ENCODE measurements at regions not wholly inside any gene's neighbourhood (a gene's known extent, or its start where the extent isn't known, plus 50 kb on each side); places are given as distances from the start of the nearest gene placed in this dataset.

DNA sequence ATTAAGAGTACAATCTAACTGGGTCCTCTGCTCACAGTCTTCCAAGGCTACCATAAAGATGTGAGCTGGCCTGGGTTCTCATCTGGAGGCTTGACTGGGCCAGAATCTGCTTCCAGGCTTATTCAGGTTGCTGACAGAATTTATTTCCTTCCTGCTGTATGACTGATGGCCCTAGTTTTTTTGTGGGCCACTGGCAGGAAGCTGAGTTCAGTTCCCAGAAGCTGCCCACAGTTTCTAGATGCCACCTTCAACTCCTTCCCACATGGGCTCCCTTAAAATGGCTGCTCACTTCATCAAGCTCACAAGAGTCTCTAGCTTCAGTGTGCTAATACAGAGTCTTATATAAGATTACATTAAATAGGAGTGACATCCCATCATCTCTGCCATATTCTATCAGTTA, 121.7 kb upstream of the CAND1 start:
- TF ChIP-seq CEBPB (tag; IDR thresholded peaks at IDR 0.05) (no peak), ZNF282 (CRISPR knock-in tag; IDR thresholded peaks at IDR 0.05) (no peak), ZNF140 (CRISPR knock-in tag; IDR thresholded peaks at IDR 0.05) (no peak), ZBTB8A (IDR thresholded peaks at IDR 0.05; ENCODE audit: partially characterized antibody) (no peak), ZNF431 (CRISPR knock-in tag; IDR thresholded peaks at IDR 0.05) (no peak), SIN3A (IDR thresholded peaks at IDR 0.05; ENCODE audit: borderline replicate concordance in 2 of 2, control insufficient read depth in 1 of 2, low read depth in 2 of 2, low read length in 2 of 2) (no peak), TCF3 (CRISPR knock-in tag; IDR thresholded peaks at IDR 0.05) (no peak), EGR1 (conservative IDR thresholded peaks at IDR 0.05) (no peak), PTBP1 (IDR thresholded peaks at IDR 0.05; ENCODE audit: low read depth, low read length) (no peak), ZNF354B (CRISPR knock-in tag; IDR thresholded peaks at IDR 0.05) (no peak), MAZ (CRISPR knock-in tag; conservative IDR thresholded peaks at IDR 0.05 in 1 of 2, IDR thresholded peaks at IDR 0.05 in 1 of 2) (no peak), ZNF316 (IDR thresholded peaks at IDR 0.05) (no peak)
- TF ChIP-seq, protein P1, sequence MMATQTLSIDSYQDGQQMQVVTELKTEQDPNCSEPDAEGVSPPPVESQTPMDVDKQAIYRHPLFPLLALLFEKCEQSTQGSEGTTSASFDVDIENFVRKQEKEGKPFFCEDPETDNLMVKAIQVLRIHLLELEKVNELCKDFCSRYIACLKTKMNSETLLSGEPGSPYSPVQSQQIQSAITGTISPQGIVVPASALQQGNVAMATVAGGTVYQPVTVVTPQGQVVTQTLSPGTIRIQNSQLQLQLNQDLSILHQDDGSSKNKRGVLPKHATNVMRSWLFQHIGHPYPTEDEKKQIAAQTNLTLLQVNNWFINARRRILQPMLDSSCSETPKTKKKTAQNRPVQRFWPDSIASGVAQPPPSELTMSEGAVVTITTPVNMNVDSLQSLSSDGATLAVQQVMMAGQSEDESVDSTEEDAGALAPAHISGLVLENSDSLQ (IDR thresholded peaks at IDR 0.05): no peak
- TF ChIP-seq, protein P2, sequence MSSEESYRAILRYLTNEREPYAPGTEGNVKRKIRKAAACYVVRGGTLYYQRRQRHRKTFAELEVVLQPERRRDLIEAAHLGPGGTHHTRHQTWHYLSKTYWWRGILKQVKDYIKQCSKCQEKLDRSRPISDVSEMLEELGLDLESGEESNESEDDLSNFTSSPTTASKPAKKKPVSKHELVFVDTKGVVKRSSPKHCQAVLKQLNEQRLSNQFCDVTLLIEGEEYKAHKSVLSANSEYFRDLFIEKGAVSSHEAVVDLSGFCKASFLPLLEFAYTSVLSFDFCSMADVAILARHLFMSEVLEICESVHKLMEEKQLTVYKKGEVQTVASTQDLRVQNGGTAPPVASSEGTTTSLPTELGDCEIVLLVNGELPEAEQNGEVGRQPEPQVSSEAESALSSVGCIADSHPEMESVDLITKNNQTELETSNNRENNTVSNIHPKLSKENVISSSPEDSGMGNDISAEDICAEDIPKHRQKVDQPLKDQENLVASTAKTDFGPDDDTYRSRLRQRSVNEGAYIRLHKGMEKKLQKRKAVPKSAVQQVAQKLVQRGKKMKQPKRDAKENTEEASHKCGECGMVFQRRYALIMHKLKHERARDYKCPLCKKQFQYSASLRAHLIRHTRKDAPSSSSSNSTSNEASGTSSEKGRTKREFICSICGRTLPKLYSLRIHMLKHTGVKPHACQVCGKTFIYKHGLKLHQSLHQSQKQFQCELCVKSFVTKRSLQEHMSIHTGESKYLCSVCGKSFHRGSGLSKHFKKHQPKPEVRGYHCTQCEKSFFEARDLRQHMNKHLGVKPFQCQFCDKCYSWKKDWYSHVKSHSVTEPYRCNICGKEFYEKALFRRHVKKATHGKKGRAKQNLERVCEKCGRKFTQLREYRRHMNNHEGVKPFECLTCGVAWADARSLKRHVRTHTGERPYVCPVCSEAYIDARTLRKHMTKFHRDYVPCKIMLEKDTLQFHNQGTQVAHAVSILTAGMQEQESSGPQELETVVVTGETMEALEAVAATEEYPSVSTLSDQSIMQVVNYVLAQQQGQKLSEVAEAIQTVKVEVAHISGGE (CRISPR knock-in tag; IDR thresholded peaks at IDR 0.05): no peak

Data from K562 (cell line).